ENCODE measurements at regions not wholly inside any gene's neighbourhood (a gene's known extent, or its start where the extent isn't known, plus 50 kb on each side); places are given as distances from the start of the nearest gene placed in this dataset.

DNA sequence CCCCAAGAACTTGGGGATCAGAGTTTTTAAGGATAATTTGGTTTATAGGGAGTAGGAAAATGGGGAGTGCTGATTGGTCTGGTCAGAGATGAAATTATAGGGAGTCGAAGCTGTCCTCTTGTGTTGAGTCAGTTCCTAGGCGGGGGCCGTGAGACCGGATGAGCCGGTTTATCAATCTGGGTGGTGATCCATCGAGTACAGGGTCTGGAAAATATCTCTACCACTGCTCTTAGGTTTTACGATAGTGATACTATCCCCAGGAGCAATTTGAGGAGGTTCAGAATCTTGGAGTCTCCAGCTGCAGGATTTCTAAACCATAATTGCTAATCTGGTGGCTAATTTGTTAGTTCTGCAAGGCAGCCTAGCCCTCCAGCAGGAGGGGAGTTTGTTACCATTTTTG is 403.4 kb downstream of the CDH11 start:
- TF ChIP-seq EZH2 (IDR thresholded peaks at IDR 0.05; ENCODE audit: borderline replicate concordance, control insufficient read depth, low read depth, low read length) = no peak
- no peak for TF ChIP-seq ZNF384 (IDR thresholded peaks at IDR 0.05; ENCODE audit: borderline replicate concordance, low read depth, low read length)
- no peak for TF ChIP-seq YBX1 (IDR thresholded peaks at IDR 0.05)
- TF ChIP-seq EP300 (IDR thresholded peaks at IDR 0.05; ENCODE audit: borderline replicate concordance in 1 of 2, control insufficient read depth in 1 of 2, low read depth in 2 of 2, low read length in 2 of 2) = no peak
- no peak for TF ChIP-seq GABPA (IDR thresholded peaks at IDR 0.05; ENCODE audit: low read depth)
- TF ChIP-seq POLR2A (IDR thresholded peaks at IDR 0.05; ENCODE audit: low read depth, low read length) = no peak
- TF ChIP-seq, protein P1, sequence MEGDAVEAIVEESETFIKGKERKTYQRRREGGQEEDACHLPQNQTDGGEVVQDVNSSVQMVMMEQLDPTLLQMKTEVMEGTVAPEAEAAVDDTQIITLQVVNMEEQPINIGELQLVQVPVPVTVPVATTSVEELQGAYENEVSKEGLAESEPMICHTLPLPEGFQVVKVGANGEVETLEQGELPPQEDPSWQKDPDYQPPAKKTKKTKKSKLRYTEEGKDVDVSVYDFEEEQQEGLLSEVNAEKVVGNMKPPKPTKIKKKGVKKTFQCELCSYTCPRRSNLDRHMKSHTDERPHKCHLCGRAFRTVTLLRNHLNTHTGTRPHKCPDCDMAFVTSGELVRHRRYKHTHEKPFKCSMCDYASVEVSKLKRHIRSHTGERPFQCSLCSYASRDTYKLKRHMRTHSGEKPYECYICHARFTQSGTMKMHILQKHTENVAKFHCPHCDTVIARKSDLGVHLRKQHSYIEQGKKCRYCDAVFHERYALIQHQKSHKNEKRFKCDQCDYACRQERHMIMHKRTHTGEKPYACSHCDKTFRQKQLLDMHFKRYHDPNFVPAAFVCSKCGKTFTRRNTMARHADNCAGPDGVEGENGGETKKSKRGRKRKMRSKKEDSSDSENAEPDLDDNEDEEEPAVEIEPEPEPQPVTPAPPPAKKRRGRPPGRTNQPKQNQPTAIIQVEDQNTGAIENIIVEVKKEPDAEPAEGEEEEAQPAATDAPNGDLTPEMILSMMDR (IDR thresholded peaks at IDR 0.05 in 2 of 3, conservative IDR thresholded peaks at IDR 0.05 in 1 of 3; ENCODE audit: control insufficient read depth in 2 of 3, extremely low read depth in 1 of 3, insufficient read depth in 1 of 3, low read depth in 3 of 3, low read length in 3 of 3) = no peak
- TF ChIP-seq ZSCAN29 (IDR thresholded peaks at IDR 0.05) = no peak
- no peak for TF ChIP-seq DPF2 (IDR thresholded peaks at IDR 0.05)
- TF ChIP-seq KAT2A (conservative IDR thresholded peaks at IDR 0.05; ENCODE audit: control insufficient read depth, low read depth, low read length) = no peak
- TF ChIP-seq FOXM1 (IDR thresholded peaks at IDR 0.05; ENCODE audit: low read depth, low read length) = no peak
- no peak for TF ChIP-seq SRF (IDR thresholded peaks at IDR 0.05; ENCODE audit: low read depth in 2 of 2, low read length in 2 of 2)
